Activated gamma-delta T cell (primary cell): ENCODE measurements at regions not wholly inside any gene's neighbourhood (a gene's known extent, or its start where the extent isn't known, plus 50 kb on each side); places are given as distances from the start of the nearest gene placed in this dataset.
"Not testable (repeated sequence)": the region's sequence is repeated elsewhere in the genome, so short reads cannot be mapped to it uniquely, and the experiment has no call there.

Experiments used
- DNase-seq: peaks from one replicate; lab custom pipeline; 2025; lab: John Stamatoyannopoulos, UW

DNA sequence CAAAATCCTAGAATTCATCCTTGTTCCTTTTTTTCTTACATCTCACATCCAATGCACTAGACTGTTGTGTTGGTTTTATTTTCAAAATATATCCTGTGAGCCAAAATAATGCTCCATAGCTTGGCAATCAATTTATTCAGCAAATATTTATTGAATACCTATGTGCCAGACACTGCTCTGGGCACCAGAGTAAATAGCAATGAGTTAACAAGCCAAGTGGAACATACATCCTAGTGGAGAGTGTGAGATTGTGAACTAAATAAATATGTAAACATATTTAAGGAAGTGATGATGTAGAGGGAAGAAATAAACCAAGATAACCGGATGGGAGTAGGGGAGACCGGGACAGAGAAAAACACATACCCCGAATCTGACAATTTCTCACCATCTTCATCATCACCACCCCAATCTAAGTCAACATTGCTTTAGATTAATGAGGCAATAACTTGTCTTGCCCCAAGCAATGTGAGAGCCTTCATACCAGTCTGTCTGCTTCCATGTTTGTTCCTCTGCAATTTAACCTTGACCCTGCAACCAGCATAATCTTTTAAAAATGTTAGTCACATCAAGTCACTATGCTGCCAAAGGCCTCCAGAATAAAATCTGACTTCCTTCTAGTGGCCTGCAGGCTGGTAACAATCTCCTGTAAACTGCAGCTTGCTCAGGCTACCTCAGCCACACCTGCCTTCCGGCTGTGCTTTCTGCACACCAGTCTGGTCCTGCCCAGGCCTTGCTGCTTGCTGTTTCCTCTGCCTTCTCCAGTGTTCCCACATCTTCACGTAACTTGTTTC lies 199.2 kb downstream of the DLEU7 start:
- no peak for DNase-seq

GRCh38 chr13:50645092-50645491 lies 198.4 kb downstream of the DLEU7 start:
- no peak for DNase-seq

DNA sequence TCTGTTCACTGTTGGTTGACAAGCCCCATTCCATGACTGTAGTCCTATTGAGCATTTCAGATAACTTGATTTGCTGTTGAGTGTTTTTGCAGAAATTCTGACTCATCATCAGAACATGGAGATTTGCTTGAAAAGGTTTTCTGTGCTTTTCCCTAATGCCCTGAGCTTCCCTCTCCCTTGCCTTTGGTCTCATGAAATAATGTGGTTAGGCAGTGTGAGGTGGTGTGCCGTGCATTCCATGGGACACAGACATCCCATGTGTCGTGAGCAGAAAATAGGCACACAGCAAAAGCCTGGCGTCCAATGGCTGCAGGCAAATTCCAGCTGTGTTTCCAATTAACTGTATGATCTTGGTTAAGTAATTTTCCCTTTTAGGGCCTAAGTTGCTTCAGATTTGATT lies 197.4 kb downstream of the DLEU7 start:
- DNase-seq, result no peak

DNA sequence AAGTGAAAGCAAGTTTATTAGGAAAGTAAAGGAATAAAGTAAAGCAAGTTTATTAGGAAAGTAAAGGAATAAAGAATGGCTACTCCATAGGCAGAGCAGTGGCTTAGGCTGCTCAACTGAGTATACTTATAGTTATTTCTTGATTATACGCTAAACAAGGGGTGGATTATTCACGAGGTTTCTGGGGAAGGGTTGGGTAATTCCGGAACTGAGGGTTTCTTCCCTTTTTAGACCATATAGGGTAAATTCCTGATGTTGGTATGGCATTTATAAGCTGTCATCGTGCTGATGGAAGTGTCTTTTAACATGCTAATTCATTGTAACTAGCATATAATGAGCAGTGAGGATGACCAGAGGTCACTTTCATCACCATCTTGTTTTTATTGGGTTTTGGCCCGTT lies 194.3 kb downstream of the DLEU7 start:
- no peak for DNase-seq

DNA sequence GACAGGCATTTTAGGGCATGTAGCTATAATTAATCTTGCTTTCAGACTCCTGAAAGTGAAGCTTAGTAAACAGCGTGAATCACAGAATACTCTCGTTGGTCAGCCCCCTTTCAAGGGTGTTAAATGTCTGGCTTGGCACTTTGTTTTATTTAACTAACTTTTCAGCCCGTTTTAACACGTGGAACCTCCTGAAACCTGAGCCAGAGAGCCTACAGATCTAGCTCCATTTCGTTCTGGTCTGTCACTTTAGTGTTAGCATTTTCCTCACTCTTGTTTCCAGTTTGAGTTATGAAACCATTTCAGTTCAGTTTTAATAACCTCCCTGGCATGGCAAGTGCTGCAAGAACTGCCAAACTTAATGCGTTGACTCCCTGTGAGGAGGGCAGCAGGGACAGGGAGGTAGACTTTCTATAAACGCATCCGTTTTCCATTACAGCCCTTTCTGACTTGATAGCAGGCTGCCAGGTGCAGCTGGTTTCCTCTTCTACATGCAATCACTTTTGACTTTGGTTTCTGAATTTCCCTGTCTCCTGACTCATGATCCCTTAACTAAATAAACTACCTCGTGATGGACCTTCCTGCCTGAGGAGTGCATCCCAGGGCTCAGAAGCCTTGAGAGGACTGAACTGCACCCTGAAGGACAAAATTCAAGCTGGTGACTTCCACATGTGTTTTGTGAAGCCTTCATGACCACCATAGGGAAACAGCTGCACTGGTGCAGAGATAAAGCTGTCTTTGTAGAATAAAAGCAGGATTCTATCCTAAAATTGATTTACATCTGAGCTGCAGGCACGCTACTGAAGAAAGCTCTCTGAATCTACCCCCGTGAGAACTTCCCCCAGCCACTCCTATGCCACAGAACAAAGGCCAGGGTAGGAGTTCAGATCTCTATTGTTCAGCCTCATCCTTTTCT lies 192.6 kb downstream of the DLEU7 start:
- DNase-seq, result no peak

- no peak for DNase-seq
Observed at GRCh38 chr13:50651922-50652321, 191.6 kb downstream of the DLEU7 start.

DNA sequence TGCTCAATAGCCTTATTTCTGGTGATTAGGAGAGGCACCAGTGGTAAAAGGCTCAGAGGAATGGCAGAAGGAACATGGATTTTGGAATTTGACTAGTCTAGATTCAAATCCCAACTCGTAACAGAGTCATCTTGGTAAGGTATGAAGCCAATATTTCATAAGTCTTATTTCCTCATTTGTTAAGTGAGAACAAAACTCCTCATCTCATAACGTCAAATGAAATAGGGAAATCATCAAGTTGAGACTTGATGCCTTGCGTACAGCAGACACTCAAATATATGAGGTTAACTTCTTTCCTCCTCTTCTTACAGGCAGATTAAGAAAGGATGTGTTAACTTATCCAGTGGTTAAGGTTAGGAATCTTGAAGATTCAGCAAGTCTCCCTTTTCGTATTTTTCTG lies 189.2 kb downstream of the DLEU7 start:
- DNase-seq, result no peak

DNA sequence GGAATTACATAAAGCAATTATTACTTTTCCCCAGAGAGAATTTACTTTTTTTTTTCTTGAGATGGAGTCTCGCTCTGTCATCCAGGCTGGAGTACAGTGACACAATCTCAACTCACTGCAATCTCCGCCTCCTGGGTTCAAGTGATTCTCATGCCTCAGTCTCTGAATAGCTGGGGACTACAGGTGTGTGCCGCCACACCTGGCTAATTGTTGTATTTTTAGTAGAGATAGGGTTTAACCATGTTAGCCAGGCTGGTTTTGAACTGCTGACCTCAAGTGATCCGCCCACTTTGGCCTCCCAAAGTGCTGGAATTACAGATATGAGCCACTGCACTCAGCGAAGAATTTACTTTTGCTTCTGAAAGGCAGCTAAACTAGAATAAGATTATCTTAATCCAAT lies 181.6 kb downstream of the DLEU7 start:
- DNase-seq, result not testable (repeated sequence)

- DNase-seq, result no peak
Observed at GRCh38 chr13:50664951-50665350, 178.5 kb downstream of the DLEU7 start.

DNA sequence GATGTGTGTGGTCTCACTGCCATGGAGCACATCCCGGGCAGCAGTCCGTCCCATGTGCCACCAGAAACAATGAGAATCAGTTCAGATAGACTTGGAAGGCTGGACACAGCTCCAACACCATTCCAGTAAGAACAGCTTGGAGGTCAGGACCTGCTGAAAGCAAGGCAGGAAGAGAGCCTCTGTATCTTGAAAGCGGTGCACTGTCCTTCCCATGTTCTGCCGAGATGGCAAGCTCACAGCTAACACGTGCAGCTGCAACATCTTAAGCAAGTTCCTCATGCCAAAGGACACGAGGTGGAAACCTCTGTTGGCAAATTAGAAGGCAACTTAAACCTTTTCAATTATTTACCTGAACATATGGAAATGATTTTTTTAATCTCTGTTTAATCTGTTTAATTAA lies 175.4 kb downstream of the DLEU7 start:
- DNase-seq, result no peak

DNA sequence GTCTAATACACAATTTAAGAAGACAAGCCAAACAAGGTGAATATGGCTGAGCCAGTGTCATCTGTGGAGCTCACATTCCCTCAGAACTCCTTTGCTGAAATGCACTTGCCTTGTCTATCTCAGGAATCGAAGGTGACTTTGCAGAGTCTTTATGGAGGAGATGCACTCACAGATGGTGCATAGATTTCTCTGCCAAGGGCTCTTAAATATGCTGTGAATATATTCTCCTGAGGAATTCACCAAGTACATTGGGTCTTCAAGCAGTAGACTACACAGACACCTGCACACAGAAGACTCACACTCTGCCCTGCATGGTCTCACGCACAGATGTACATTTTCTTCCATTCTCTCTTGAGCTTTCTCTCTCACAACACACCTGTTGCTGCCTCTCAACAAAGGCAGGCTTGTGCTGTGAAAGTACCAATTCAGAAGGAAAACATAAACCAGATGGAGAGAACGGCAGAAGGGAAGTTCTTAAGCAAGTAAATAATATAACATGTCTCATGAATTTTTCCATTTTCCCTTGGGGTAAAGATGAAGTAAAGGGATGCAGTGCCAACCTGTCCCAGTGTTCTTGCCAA lies 174.7 kb downstream of the DLEU7 start:
- no peak for DNase-seq

GRCh38 chr13:50670272-50670671 lies 173.2 kb downstream of the DLEU7 start:
- DNase-seq, result no peak

DNA sequence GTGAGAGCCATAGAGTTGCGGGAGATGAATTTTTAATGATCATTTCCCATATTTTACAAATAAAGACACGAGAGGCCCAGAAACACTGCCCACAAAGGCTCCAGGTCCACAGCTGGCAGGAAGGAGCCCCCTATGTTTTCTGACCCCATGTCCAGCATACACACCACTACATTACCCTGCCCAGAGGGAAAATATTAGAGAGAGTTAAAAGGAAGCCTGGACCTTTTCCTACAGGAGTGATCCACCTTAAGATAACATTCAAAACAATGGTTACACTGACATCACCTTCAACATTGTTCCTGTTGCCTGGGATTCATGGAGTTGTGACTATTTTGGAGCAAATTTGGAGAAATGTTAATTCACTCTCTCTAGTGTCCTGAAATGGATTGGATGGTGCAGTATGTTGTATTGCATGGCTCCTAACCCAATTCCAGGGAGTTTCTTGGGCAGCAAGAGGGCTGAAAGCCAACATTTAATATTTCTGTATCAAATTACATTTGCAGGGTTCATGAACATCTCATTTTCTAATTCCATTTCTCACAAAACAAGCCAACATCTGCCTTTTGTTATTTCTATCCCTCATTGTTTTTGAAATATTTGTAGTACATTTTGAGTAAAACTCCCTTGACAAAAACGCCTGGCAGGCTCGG lies 172.5 kb downstream of the DLEU7 start:
- DNase-seq, result no peak

DNA sequence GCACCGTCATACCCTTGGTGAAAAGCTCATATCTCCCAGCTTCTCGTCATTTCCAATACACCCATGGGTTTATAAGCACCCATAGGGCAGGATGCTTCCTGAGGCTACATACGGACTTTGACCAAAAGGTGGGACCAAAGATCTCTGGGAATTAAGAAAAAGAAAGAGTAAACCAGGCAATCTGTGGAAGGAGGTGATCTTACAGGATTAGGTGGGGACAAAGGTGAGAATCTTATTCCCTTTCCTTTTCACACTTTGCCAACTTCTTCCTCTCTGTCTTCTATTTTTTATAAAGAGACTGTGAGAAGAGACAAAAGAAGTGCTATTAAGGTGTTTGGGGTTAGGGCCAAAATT lies 172.0 kb downstream of the DLEU7 start:
- no peak for DNase-seq

DNA sequence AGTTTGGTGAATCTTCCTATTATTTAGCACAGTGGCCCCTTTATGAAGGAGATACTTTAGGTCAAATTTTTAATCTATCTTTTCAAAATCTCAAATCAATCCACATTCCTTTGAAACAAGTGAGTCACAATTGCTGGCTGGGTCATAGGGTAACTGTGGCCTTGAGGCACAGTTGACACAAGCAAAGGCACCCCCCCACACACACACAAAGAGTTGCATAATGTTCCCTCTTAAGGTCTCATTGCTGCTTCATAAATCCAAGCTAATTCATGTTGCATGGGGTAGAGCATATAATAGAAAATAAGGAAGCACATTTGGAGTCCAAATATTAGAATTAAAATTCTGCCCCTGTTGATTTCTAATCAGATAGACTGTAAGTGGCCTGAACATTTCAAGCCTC lies 171.5 kb downstream of the DLEU7 start:
- DNase-seq, result no peak

- DNase-seq, result no peak
Observed at GRCh38 chr13:50675651-50676050, 167.8 kb downstream of the DLEU7 start.

DNA sequence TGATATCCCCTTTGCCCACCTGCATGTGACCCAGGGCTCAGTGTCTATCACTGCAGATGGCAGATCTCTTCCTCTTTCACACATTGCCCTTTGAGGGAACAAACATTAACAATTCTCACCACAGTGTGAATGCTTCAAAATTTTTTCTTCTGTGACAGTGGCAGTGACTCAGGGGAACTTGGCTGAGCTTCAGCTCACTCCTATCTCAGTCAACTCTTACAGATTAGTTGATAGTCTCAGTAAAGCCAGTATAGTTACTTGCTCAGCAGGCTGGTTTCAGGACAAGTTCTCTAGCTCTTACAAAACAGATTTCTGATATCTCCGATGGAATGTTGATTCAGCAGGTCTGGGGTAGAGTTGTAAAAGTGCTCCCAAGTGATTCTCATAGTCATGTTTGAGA lies 166.9 kb downstream of the DLEU7 start:
- DNase-seq, result no peak

- no peak for DNase-seq
Observed at GRCh38 chr13:50677258-50677657, 166.2 kb downstream of the DLEU7 start.

GRCh38 chr13:50677687-50678463 lies 165.6 kb downstream of the DLEU7 start:
- no peak for DNase-seq

- no peak for DNase-seq
Observed at GRCh38 chr13:50678464-50679162, 164.9 kb downstream of the DLEU7 start.

- no peak for DNase-seq
Observed at GRCh38 chr13:50679321-50679720, 164.2 kb downstream of the DLEU7 start.
